ENCODE measurements at regions not wholly inside any gene's neighbourhood (a gene's known extent, or its start where the extent isn't known, plus 50 kb on each side); places are given as distances from the start of the nearest gene placed in this dataset.

GRCh38 chr16:5378531-5378930 is 280.9 kb upstream of the EEF2KMT start:
- H3K27ac Mint-ChIP-seq: no peak overlapping the region
- DNase-seq (no peak), ATAC-seq (no peak)
- intact Hi-C loops (cut with micrococcal nuclease): no loop called here
- H3K27me3 Mint-ChIP-seq: peaks cover 5% of the 10 kb centered on the region
- H3K36me3 Mint-ChIP-seq (ENCODE audit: low read depth): no peaks in the 10 kb centered on the region
- H3K9me3 Mint-ChIP-seq: no peaks in the 10 kb centered on the region
- TF ChIP-seq, protein P1, sequence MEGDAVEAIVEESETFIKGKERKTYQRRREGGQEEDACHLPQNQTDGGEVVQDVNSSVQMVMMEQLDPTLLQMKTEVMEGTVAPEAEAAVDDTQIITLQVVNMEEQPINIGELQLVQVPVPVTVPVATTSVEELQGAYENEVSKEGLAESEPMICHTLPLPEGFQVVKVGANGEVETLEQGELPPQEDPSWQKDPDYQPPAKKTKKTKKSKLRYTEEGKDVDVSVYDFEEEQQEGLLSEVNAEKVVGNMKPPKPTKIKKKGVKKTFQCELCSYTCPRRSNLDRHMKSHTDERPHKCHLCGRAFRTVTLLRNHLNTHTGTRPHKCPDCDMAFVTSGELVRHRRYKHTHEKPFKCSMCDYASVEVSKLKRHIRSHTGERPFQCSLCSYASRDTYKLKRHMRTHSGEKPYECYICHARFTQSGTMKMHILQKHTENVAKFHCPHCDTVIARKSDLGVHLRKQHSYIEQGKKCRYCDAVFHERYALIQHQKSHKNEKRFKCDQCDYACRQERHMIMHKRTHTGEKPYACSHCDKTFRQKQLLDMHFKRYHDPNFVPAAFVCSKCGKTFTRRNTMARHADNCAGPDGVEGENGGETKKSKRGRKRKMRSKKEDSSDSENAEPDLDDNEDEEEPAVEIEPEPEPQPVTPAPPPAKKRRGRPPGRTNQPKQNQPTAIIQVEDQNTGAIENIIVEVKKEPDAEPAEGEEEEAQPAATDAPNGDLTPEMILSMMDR (IDR thresholded peaks at IDR 0.05): no peak
- POLR2A ChIA-PET: no interaction called here
- H3K4me1 Mint-ChIP-seq (ENCODE audit: low read depth): no peaks in the 10 kb centered on the region
- CTCF ChIA-PET: no interaction called here
- no peak overlapping the region for H3K4me3 Mint-ChIP-seq

DNA sequence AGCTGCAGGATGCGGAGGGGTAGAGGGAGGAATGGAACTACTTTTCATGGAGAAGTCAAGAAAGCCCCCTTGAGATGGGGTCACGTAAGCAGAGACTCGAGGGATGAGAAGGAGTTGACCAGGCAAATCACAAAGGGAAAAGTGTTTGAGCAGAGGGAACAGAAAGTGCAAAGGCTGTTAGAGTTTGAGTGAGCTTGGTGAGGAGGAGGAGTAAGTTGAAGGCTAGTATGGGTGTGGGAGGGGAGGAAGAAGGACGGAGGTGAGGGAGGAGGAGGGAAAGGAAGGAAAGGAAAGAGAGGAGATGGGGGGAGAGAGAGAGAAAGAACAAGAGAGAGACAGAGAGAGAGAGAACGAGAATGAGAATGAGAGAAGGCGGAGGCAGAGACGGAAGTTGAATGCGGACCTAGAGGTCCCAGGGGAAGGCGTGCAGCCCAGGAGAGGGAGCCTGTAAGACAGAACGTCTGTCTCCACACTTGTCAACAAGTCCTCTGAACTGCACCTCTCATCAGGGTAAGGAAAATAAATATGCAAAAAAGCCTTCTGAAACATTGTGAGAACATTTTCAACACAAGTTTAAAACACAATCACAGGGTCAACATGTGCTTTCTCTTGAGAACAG is 279.8 kb upstream of the EEF2KMT start:
- ChIA-PET CTCF (no interaction called here), POLR2A (no interaction called here)
- Mint-ChIP-seq H3K36me3 (ENCODE audit: low read depth) (no peaks in the 10 kb centered on the region), H3K9me3 (no peaks in the 10 kb centered on the region), H3K4me3 (no peak overlapping the region), H3K4me1 (ENCODE audit: low read depth) (no peaks in the 10 kb centered on the region), H3K27ac (no peak overlapping the region), H3K27me3 (peaks cover 9% of the 10 kb centered on the region)
- intact Hi-C loops (cut with micrococcal nuclease): no loop called here
- TF ChIP-seq, protein P1 (IDR thresholded peaks at IDR 0.05): no peak
- ATAC-seq: no peak
- no peak for DNase-seq

DNA sequence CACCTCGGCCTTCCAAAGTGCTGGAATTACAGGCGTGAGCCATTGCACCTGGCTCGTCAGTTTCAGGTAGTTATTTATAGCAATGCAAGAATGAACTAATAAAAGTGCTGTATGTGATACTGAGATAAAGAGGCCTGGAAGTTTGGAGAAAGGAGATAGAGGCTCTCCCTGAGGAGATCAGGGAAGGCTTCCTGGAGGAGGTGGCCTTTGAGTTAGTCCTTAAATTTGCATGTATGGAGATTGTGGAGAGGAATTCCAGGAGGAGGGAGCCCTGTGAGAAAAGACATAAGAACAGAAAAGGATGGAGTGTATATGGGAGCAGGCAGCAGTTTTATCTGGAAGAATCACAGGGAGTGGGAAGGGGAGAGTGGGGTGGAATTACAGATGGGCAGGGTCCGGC is 276.6 kb upstream of the EEF2KMT start:
- peaks cover 9% of the 10 kb centered on the region for H3K27me3 Mint-ChIP-seq
- DNase-seq: no peak
- H3K27ac Mint-ChIP-seq: no peak overlapping the region
- no peak overlapping the region for H3K4me3 Mint-ChIP-seq
- H3K36me3 Mint-ChIP-seq (ENCODE audit: low read depth): no peaks in the 10 kb centered on the region
- CTCF ChIA-PET: no interaction called here
- no peaks in the 10 kb centered on the region for H3K9me3 Mint-ChIP-seq
- intact Hi-C loops (cut with micrococcal nuclease): no loop called here
- H3K4me1 Mint-ChIP-seq (ENCODE audit: low read depth): no peaks in the 10 kb centered on the region
- ATAC-seq: no peak
- TF ChIP-seq, protein P1 (IDR thresholded peaks at IDR 0.05): no peak
- POLR2A ChIA-PET: no interaction called here

DNA sequence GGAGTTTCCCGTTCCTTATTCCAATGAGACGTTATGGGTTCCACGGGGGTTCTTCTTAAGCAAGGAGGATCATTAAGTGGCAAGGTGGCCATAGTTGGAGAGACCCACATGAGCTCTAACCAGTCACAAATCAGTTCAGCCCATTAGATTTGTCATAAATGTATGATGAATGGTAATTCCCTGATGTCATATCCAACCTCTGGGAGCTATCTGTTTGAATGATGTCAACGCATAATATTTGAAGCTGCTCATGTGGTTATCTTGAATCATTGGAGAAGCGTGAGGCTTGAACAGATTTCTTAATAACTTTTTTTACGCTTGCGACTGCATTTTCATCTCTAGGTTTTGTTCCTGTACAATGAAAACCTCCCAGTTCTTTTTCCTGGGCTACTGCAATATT is 270.4 kb upstream of the EEF2KMT start:
- Mint-ChIP-seq H3K4me3 (no peak overlapping the region), H3K4me1 (ENCODE audit: low read depth) (no peaks in the 10 kb centered on the region), H3K36me3 (ENCODE audit: low read depth) (no peaks in the 10 kb centered on the region), H3K27ac (no peak overlapping the region), H3K27me3 (no peaks in the 10 kb centered on the region), H3K9me3 (no peaks in the 10 kb centered on the region)
- DNase-seq: no peak
- TF ChIP-seq, protein P1 (IDR thresholded peaks at IDR 0.05): no peak
- ChIA-PET POLR2A (no interaction called here), CTCF (no interaction called here)
- intact Hi-C loops (cut with micrococcal nuclease): no loop called here
- no peak for ATAC-seq

- ATAC-seq (no peak), DNase-seq (no peak)
- no peak overlapping the region for H3K4me3 Mint-ChIP-seq
- H3K36me3 Mint-ChIP-seq (ENCODE audit: low read depth): no peaks in the 10 kb centered on the region
- no peaks in the 10 kb centered on the region for H3K9me3 Mint-ChIP-seq
- no peak overlapping the region for H3K27ac Mint-ChIP-seq
- no peaks in the 10 kb centered on the region for H3K4me1 Mint-ChIP-seq (ENCODE audit: low read depth)
- ChIA-PET CTCF (no interaction called here), POLR2A (no interaction called here)
- intact Hi-C loops (cut with micrococcal nuclease): no loop called here
- H3K27me3 Mint-ChIP-seq: no peaks in the 10 kb centered on the region
- TF ChIP-seq, protein P1 (IDR thresholded peaks at IDR 0.05): no peak
These were observed 268.5 kb upstream of the EEF2KMT start for GRCh38 chr16:5366126-5366525.

Data from activated CD8-positive, alpha-beta T cell treated with anti-CD3 and anti-CD28 coated beads for 36 hours (primary cell).